OCI-LY1 (cell line): ENCODE measurements at regions not wholly inside any gene's neighbourhood (a gene's known extent, or its start where the extent isn't known, plus 50 kb on each side); places are given as distances from the start of the nearest gene placed in this dataset.

ENCODE experiments used
- H2AFZ ChIP-seq: fragments of 200-600 bp; sonication (generic), shearing (Covaris generic); 2 replicates; pipeline ENCODE4 v1.6.0; 2014; ENCODE audit warnings: antibody characterized with exemption, mild to moderate bottlenecking, low read length
- H3F3A ChIP-seq: fragments of 200-600 bp; sonication (generic), shearing (Covaris generic); 2 replicates; pipeline ENCODE4 v1.6.0; 2014; ENCODE audit warnings: mild to moderate bottlenecking, antibody characterized with exemption, low read length, moderate library complexity; ENCODE audit not compliant: insufficient read depth
- H3K27ac ChIP-seq: fragments of 200-600 bp; sonication (generic); 2 replicates; pipeline ENCODE4 v1.5.1; 2014; ENCODE audit warnings: low read length, mixed run types, mild to moderate bottlenecking, low read depth; ENCODE audit not compliant: poor library complexity, severe bottlenecking
- H3K27me3 ChIP-seq: fragments of 200-600 bp; sonication (generic); 2 replicates; pipeline ENCODE4 v1.6.0; 2014; ENCODE audit warnings: antibody characterized with exemption, mild to moderate bottlenecking, low read length, moderate library complexity; ENCODE audit not compliant: insufficient read depth
- H3K36me3 ChIP-seq: fragments of 200-600 bp; sonication (generic); 2 replicates; pipeline ENCODE4 v1.6.1; 2014; ENCODE audit warnings: mild to moderate bottlenecking, antibody characterized with exemption, low read length, moderate library complexity, mixed read lengths; ENCODE audit not compliant: insufficient read depth
- H3K4me1 ChIP-seq: fragments of 200-600 bp; sonication (generic); 2 replicates; pipeline ENCODE4 v1.5.1; 2014; ENCODE audit warnings: mild to moderate bottlenecking, low read length, moderate library complexity; ENCODE audit not compliant: insufficient read depth, severe bottlenecking
- H3K4me2 ChIP-seq: fragments of 200-600 bp; sonication (generic), shearing (Covaris generic); 2 replicates; pipeline ENCODE4 v1.6.1; 2014; ENCODE audit warnings: low read length
- H3K4me3 ChIP-seq: fragments of 200-600 bp; sonication (generic); 2 replicates; pipeline ENCODE4 v1.5.1; 2014; ENCODE audit warnings: low read length, low read depth, mild to moderate bottlenecking, mixed read lengths; ENCODE audit not compliant: poor library complexity, severe bottlenecking
- H3K79me2 ChIP-seq: fragments of 200-600 bp; shearing (Covaris generic); 2 replicates; pipeline ENCODE4 v1.6.1; 2016; ENCODE audit warnings: mixed run types, low read length, mixed read lengths; ENCODE audit not compliant: insufficient read depth
- H3K9ac ChIP-seq: fragments of 200-600 bp; sonication (generic), shearing (Covaris generic); 2 replicates; pipeline ENCODE4 v1.6.1; 2014; ENCODE audit warnings: mild to moderate bottlenecking, low read length, mixed read lengths
- H3K9me2 ChIP-seq: fragments of 200-600 bp; sonication (generic), shearing (Covaris generic); 2 replicates; pipeline ENCODE4 v1.6.1; 2014; ENCODE audit warnings: low read depth, mild to moderate bottlenecking, low read length, mixed read lengths
- H3K9me3 ChIP-seq: fragments of 200-600 bp; shearing (Covaris generic); 2 replicates; pipeline ENCODE4 v1.6.1; 2014; ENCODE audit warnings: low read length, mixed read lengths
- H4K20me1 ChIP-seq: fragments of 200-600 bp; sonication (generic), shearing (Covaris generic); 2 replicates; pipeline ENCODE4 v1.6.0; 2016; ENCODE audit warnings: mild to moderate bottlenecking, low read length; ENCODE audit not compliant: insufficient read depth
- CTCF ChIP-seq: fragments of 200-600 bp; sonication (generic), shearing (Covaris generic); IDR thresholded peaks from 2 replicates; pipeline ENCODE4 v1.5.1; 2017; ENCODE audit warnings: mild to moderate bottlenecking, antibody characterized with exemption, low read length, moderate library complexity, mixed read lengths
- EZH2 ChIP-seq: fragments of 200-600 bp; sonication (generic), shearing (Covaris generic); IDR thresholded peaks from 2 replicates; pipeline ENCODE4 v1.8.0; 2017; ENCODE audit warnings: borderline replicate concordance, mixed run types, mild to moderate bottlenecking, antibody characterized with exemption, low read length, moderate library complexity, mixed read lengths

DNA sequence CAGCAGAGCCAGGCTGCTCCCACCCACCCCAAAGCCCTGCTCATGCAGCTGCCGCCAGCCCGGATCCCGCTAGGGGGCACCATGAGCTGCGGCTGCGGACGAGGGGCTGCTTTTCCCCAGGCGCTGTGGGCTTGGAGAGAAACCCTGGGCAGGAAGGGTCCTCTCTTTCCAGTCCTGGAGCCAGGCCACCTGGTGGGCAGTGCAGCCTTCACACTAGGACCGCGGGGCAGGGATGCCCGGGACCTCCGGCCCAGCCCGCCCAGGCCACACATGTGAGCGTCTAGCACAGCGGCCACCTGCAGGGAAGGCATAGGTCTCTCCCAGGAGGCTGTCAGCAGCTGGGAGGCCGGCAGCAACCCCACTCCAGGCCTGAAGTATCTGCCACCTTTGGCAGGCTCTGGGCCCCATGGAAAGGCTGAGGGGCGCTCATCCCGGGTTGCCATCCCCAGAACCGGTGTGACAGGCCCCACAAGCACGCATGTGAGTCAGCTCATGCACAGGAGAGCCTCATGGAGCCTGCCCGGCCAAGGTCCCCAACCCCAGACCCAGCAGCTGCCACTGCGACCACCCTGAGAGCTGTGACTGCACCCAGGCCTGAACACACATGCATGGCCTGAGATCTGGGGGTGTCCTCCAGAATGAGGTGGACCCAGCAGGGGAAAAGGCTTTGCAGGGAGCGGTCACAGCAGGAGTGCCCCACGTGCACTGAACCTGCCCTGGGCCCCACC lies 280.0 kb upstream of the RTL1 start:
- no peak for TF ChIP-seq EZH2
- peak; percentile 61 for TF ChIP-seq CTCF
- Histone ChIP-seq H3K9me2 (no peaks in the 10 kb centered on the region), H3K79me2 (no peaks in the 10 kb centered on the region), H2AFZ (no peak overlapping the region), H3K9me3 (no peaks in the 10 kb centered on the region), H3K27me3 (no peaks in the 10 kb centered on the region; the same call in 1 of the 2 replicates), H3K4me3 (no peak overlapping the region), H3K4me2 (no peak overlapping the region), H3K27ac (no peak overlapping the region), H3K4me1 (no peaks in the 10 kb centered on the region), H3F3A (no peaks in the 10 kb centered on the region), H3K36me3 (no peaks in the 10 kb centered on the region), H3K9ac (no peak overlapping the region), H4K20me1 (no peaks in the 10 kb centered on the region)

GRCh38 chr14:101184104-101184455 lies 280.6 kb upstream of the RTL1 start:
- H3K79me2 ChIP-seq = no peaks in the 10 kb centered on the region
- no peak overlapping the region for H3K27ac ChIP-seq
- TF ChIP-seq EZH2 = no peak
- TF ChIP-seq CTCF = no peak
- no peak overlapping the region for H3K4me3 ChIP-seq
- H3K27me3 ChIP-seq = no peaks in the 10 kb centered on the region
- no peaks in the 10 kb centered on the region for H4K20me1 ChIP-seq
- H3F3A ChIP-seq = no peaks in the 10 kb centered on the region
- H3K36me3 ChIP-seq = no peaks in the 10 kb centered on the region
- H3K4me1 ChIP-seq = no peaks in the 10 kb centered on the region
- H2AFZ ChIP-seq = no peak overlapping the region
- H3K4me2 ChIP-seq = no peak overlapping the region
- no peaks in the 10 kb centered on the region for H3K9me3 ChIP-seq
- no peak overlapping the region for H3K9ac ChIP-seq
- H3K9me2 ChIP-seq = no peaks in the 10 kb centered on the region

DNA sequence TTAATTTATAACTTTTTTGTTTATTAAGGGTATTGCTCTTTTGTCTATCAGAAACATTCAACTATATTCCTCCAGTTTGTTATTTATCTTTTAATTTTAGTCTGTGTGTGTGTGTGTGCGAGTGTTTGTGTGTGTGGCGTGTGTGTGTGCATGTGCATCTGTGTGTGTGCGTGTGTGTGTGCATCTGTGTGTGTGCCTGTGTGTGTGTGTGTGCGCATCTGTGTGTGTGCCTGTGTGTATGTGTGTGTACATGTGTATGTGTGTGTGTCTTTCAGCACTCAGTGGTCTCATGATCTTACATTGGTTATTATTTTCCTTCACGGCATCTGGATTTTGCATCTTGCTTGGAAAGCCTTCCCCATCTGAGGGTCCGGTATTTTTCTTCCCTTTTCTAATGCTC lies 281.1 kb upstream of the RTL1 start:
- Histone ChIP-seq H3K4me3 (no peak overlapping the region), H3K27ac (no peak overlapping the region), H3K9me3 (no peaks in the 10 kb centered on the region), H3K36me3 (no peaks in the 10 kb centered on the region), H3K27me3 (no peaks in the 10 kb centered on the region), H3K79me2 (no peaks in the 10 kb centered on the region), H3K9me2 (no peaks in the 10 kb centered on the region), H3K4me2 (no peak overlapping the region), H2AFZ (no peak overlapping the region), H4K20me1 (no peaks in the 10 kb centered on the region), H3F3A (no peaks in the 10 kb centered on the region), H3K9ac (no peak overlapping the region), H3K4me1 (no peaks in the 10 kb centered on the region)
- TF ChIP-seq EZH2 (no peak), CTCF (no peak)
